D721Med (cell line): ENCODE measurements at regions not wholly inside any gene's neighbourhood (a gene's known extent, or its start where the extent isn't known, plus 50 kb on each side); places are given as distances from the start of the nearest gene placed in this dataset.

Source experiments
- DNase-seq: peaks from one replicate; pipeline ENCODE4 v3.0.0; 2011; ENCODE audit warnings: low spot score; ENCODE audit not compliant: insufficient read length
- FAIRE-seq: peaks from 2 replicates; lab custom pipeline; 2011; peaks lifted over from hg19 to GRCh38; lab: Jason Lieb, UNC
- CTCF ChIP-seq: IDR thresholded peaks from 2 replicates; pipeline ENCODE4 v1.5.1; 2012; ENCODE audit warnings: mild to moderate bottlenecking, control low read depth; ENCODE audit not compliant: insufficient read depth; ENCODE audit errors: missing control alignments

- DNase-seq (no peak), FAIRE-seq (no peak)
- TF ChIP-seq CTCF, result peak; percentile 49
Measured at GRCh38 chr7:127504715-127505114, 80.7 kb downstream of the GCC1 start.

GRCh38 chr7:127501817-127502216 lies 83.6 kb downstream of the GCC1 start:
- FAIRE-seq (no peak), DNase-seq (no peak)
- TF ChIP-seq CTCF, result no peak

- DNase-seq, result no peak
- TF ChIP-seq CTCF, result no peak
- no peak for FAIRE-seq
Measured at GRCh38 chr7:127487381-127487780, 94.9 kb upstream of the ZNF800 start.

GRCh38 chr7:127486654-127487053 lies 94.1 kb upstream of the ZNF800 start:
- no peak for FAIRE-seq
- no peak for TF ChIP-seq CTCF

GRCh38 chr7:127485482-127485881 lies 93.0 kb upstream of the ZNF800 start:
- no peak for DNase-seq
- TF ChIP-seq CTCF, result no peak
- FAIRE-seq, result no peak

More at GRCh38 chr7:127486654-127487053, 94.1 kb upstream of the ZNF800 start:
- no peak for DNase-seq

- TF ChIP-seq CTCF, result no peak
- DNase-seq (no peak), FAIRE-seq (no peak)
Measured at GRCh38 chr7:127484954-127485353, 92.4 kb upstream of the ZNF800 start.

GRCh38 chr7:127478461-127478860 lies 86.0 kb upstream of the ZNF800 start:
- no peak for TF ChIP-seq CTCF
- FAIRE-seq (no peak), DNase-seq (no peak)
